GM23338 (cell line): ENCODE measurements at regions not wholly inside any gene's neighbourhood (a gene's known extent, or its start where the extent isn't known, plus 50 kb on each side); places are given as distances from the start of the nearest gene placed in this dataset.

Source experiments
- ATAC-seq: fragments of 200-7000 bp; cut with Tn5 transposase; 3 replicates; pipeline ENCODE4 v1.9.1; 2020
- DNase-seq: peaks from one replicate; pipeline ENCODE4 v3.0.0-alpha.2; 2015; ENCODE audit warnings: low spot score
- H2AFZ ChIP-seq: fragments of 200-600 bp; sonication (generic); 2 replicates; pipeline ENCODE4 v1.8.0; 2016; ENCODE audit warnings: antibody characterized with exemption, mild to moderate bottlenecking, moderate library complexity
- H3F3A ChIP-seq: fragments of 200-600 bp; sonication (generic); replicated peaks from 2 replicates; pipeline ENCODE4 v1.8.0; 2017; ENCODE audit warnings: antibody characterized with exemption, mixed run types, low read depth
- H3K27ac ChIP-seq: fragments of 200-600 bp; sonication (generic); 2 replicates; pipeline ENCODE4 v1.6.1; 2016; ENCODE audit warnings: low read depth
- H3K27me3 ChIP-seq: fragments of 200-600 bp; sonication (generic); 2 replicates; pipeline ENCODE4 v1.8.0; 2016; ENCODE audit warnings: mild to moderate bottlenecking, mixed run types, moderate library complexity; ENCODE audit not compliant: insufficient read depth
- H3K36me3 ChIP-seq: fragments of 200-600 bp; sonication (generic); 2 replicates; pipeline ENCODE4 v1.8.0; 2016; ENCODE audit warnings: mild to moderate bottlenecking; ENCODE audit not compliant: insufficient read depth
- H3K4me1 ChIP-seq: fragments of 200-600 bp; sonication (generic); 2 replicates; pipeline ENCODE4 v1.8.0; 2016; ENCODE audit warnings: mild to moderate bottlenecking, moderate library complexity; ENCODE audit not compliant: insufficient read depth
- H3K4me2 ChIP-seq: fragments of 200-600 bp; sonication (generic); 2 replicates; pipeline ENCODE4 v1.7.1; 2017; ENCODE audit warnings: mixed run types
- H3K4me3 ChIP-seq: fragments of 200-600 bp; sonication (generic); 2 replicates; pipeline ENCODE4 v1.6.1; 2016; ENCODE audit warnings: mixed run types
- H3K79me2 ChIP-seq: fragments of 200-600 bp; sonication (generic); replicated peaks from 2 replicates; pipeline ENCODE4 v1.8.0; 2017; ENCODE audit warnings: mild to moderate bottlenecking; ENCODE audit not compliant: insufficient read depth
- H3K9me2 ChIP-seq: fragments of 200-600 bp; sonication (generic); 2 replicates; pipeline ENCODE4 v1.8.0; 2017; ENCODE audit not compliant: insufficient read depth
- H4K20me1 ChIP-seq: fragments of 200-600 bp; sonication (generic); replicated peaks from 2 replicates; pipeline ENCODE4 v1.8.0; 2017; ENCODE audit warnings: mild to moderate bottlenecking; ENCODE audit not compliant: insufficient read depth
- H3K27ac Mint-ChIP-seq: 2 replicates; pipeline ENCODE4 v1.8.0; 2020; ENCODE audit warnings: inconsistent platforms, mild to moderate bottlenecking, moderate library complexity, mixed read lengths
- H3K27me3 Mint-ChIP-seq: 3 replicates; pipeline ENCODE4 v1.8.0; 2022; ENCODE audit warnings: low read depth, mild to moderate bottlenecking, moderate library complexity, mixed read lengths, inconsistent platforms; ENCODE audit not compliant: insufficient read depth, poor library complexity
- H3K36me3 Mint-ChIP-seq: 3 replicates; pipeline ENCODE4 v1.8.0; 2021; ENCODE audit warnings: low read depth, mild to moderate bottlenecking, inconsistent platforms, moderate library complexity, mixed read lengths
- H3K4me1 Mint-ChIP-seq: 3 replicates; pipeline ENCODE4 v1.8.0; 2020; ENCODE audit warnings: mild to moderate bottlenecking, inconsistent platforms, mixed read lengths
- H3K4me3 Mint-ChIP-seq: 3 replicates; pipeline ENCODE4 v1.8.0; 2021; ENCODE audit warnings: moderate library complexity, mild to moderate bottlenecking, inconsistent platforms, mixed read lengths
- H3K9me3 Mint-ChIP-seq: 3 replicates; pipeline ENCODE4 v1.8.0; 2020; ENCODE audit warnings: moderate library complexity, mild to moderate bottlenecking, inconsistent platforms, mixed read lengths
- CREB1 ChIP-seq: fragments of 250-450 bp; sonication (Bioruptor Pico); IDR thresholded peaks from 2 replicates; pipeline ENCODE4 v1.5.0; 2020; ENCODE audit warnings: low read depth, mild to moderate bottlenecking, moderate library complexity
- ETS1 ChIP-seq: IDR thresholded peaks from 2 replicates; pipeline ENCODE4 v1.6.1; 2016; ENCODE audit warnings: antibody characterized with exemption
- EZH2 ChIP-seq: fragments of 200-600 bp; sonication (generic); IDR thresholded peaks from one replicate; pipeline ENCODE4 v1.8.0; 2017; ENCODE audit warnings: antibody characterized with exemption, mild to moderate bottlenecking, low read depth; ENCODE audit not compliant: unreplicated experiment
- JUNB ChIP-seq: IDR thresholded peaks from one replicate; pipeline ENCODE4 v1.6.1; 2016; ENCODE audit warnings: antibody characterized with exemption; ENCODE audit not compliant: unreplicated experiment
- NANOG ChIP-seq: IDR thresholded peaks from 2 replicates; pipeline ENCODE4 v1.6.1; 2016; ENCODE audit warnings: antibody characterized with exemption, borderline replicate concordance
- POLR2AphosphoS5 ChIP-seq: IDR thresholded peaks from 2 replicates; pipeline ENCODE4 v1.6.1; 2016; ENCODE audit warnings: antibody characterized with exemption, low read depth
- STAT1 ChIP-seq: IDR thresholded peaks from one replicate; pipeline ENCODE4 v1.6.1; 2016; ENCODE audit warnings: antibody characterized with exemption; ENCODE audit not compliant: unreplicated experiment
- ZNF331 ChIP-seq: fragments of 250-450 bp; sonication (Bioruptor Pico); IDR thresholded peaks from 2 replicates; pipeline ENCODE4 v1.5.0; 2020; ENCODE audit warnings: low read depth, mild to moderate bottlenecking, moderate library complexity
- ZNF462 ChIP-seq: fragments of 250-450 bp; sonication (Bioruptor Pico); IDR thresholded peaks from 2 replicates; pipeline ENCODE4 v1.5.0; 2020; ENCODE audit warnings: mild to moderate bottlenecking, moderate library complexity

GRCh38 chr20:22232923-22233322, 351.4 kb downstream of the FOXA2 start:
- Histone ChIP-seq H3K27ac (no peak overlapping the region), H4K20me1 (no peaks in the 10 kb centered on the region), H2AFZ (0 out of 2 replicates have a peak overlapping the region, but pooled peaks have one; percentile 24), H3K9me2 (no peaks in the 10 kb centered on the region), H3K4me1 (peaks cover 30% of the 10 kb centered on the region), H3K4me2 (0 out of 2 replicates have a peak overlapping the region, but pooled peaks have one; percentile 51), H3K79me2 (no peaks in the 10 kb centered on the region), H3K27me3 (no peaks in the 10 kb centered on the region), H3K4me3 (no peak overlapping the region), H3K36me3 (no peaks in the 10 kb centered on the region), H3F3A (no peaks in the 10 kb centered on the region)
- H3K4me1 Mint-ChIP-seq = peaks cover 33% of the 10 kb centered on the region
- H3K27ac Mint-ChIP-seq = no peak overlapping the region
- DNase-seq (no peak), ATAC-seq (no peak)
- H3K9me3 Mint-ChIP-seq = no peaks in the 10 kb centered on the region
- H3K4me3 Mint-ChIP-seq = no peak overlapping the region
- TF ChIP-seq CREB1 (CRISPR knock-in tag) (no peak), ZNF331 (CRISPR knock-in tag) (no peak), POLR2AphosphoS5 (no peak), STAT1 (no peak), JUNB (no peak), ETS1 (no peak)
- peaks cover 6% of the 10 kb centered on the region for H3K27me3 Mint-ChIP-seq
- H3K36me3 Mint-ChIP-seq = no peaks in the 10 kb centered on the region

- TF ChIP-seq ZNF331 (CRISPR knock-in tag) (no peak), STAT1 (no peak), NANOG (no peak), ZNF462 (CRISPR knock-in tag) (no peak), EZH2 (no peak)
These were observed 351.9 kb downstream of the FOXA2 start for GRCh38 chr20:22232473-22232872.

More at GRCh38 chr20:22232473-22232872, 351.9 kb downstream of the FOXA2 start:
- Histone ChIP-seq H3K27ac (no peak overlapping the region), H3F3A (no peaks in the 10 kb centered on the region), H3K27me3 (no peaks in the 10 kb centered on the region), H3K4me1 (peaks cover 30% of the 10 kb centered on the region), H3K79me2 (no peaks in the 10 kb centered on the region), H3K4me2 (0 out of 2 replicates have a peak overlapping the region, but pooled peaks have one; percentile 51), H3K4me3 (no peak overlapping the region), H2AFZ (0 out of 2 replicates have a peak overlapping the region, but pooled peaks have one; percentile 24), H3K9me2 (no peaks in the 10 kb centered on the region), H4K20me1 (no peaks in the 10 kb centered on the region), H3K36me3 (no peaks in the 10 kb centered on the region)
- Mint-ChIP-seq H3K4me1 (peaks cover 33% of the 10 kb centered on the region), H3K27ac (no peak overlapping the region), H3K9me3 (no peaks in the 10 kb centered on the region), H3K27me3 (peaks cover 6% of the 10 kb centered on the region), H3K36me3 (no peaks in the 10 kb centered on the region), H3K4me3 (no peak overlapping the region)
- ATAC-seq (peak; percentile 50), DNase-seq (no peak)
